ENCODE measurements at regions not wholly inside any gene's neighbourhood (a gene's known extent, or its start where the extent isn't known, plus 50 kb on each side); places are given as distances from the start of the nearest gene placed in this dataset.

DNA sequence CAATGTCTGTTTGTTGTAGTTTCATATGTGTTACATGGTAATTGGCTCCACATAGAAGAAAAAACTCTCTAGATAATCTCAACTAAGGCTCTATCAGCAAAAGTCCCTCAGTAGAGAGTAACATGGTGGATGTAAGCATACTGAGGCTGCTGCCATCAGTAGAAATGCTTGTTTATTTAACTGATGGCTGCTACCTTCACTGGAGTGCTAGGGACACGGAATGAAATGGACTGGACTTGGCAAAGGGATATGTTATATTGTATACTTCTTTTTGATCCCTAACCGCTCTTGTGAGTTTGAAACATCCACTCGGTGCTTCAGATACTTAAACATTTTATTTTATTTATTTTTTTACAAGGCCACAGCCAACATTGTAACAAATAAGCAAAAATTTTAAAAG, 143.0 kb downstream of the ZNF281 start:
- no peak overlapping the region for H3K4me3 ChIP-seq (replicated peaks; ENCODE audit: low read depth, low read length)
- DNase-seq (ENCODE audit: low read depth), result no peak
- TF ChIP-seq, protein P1, sequence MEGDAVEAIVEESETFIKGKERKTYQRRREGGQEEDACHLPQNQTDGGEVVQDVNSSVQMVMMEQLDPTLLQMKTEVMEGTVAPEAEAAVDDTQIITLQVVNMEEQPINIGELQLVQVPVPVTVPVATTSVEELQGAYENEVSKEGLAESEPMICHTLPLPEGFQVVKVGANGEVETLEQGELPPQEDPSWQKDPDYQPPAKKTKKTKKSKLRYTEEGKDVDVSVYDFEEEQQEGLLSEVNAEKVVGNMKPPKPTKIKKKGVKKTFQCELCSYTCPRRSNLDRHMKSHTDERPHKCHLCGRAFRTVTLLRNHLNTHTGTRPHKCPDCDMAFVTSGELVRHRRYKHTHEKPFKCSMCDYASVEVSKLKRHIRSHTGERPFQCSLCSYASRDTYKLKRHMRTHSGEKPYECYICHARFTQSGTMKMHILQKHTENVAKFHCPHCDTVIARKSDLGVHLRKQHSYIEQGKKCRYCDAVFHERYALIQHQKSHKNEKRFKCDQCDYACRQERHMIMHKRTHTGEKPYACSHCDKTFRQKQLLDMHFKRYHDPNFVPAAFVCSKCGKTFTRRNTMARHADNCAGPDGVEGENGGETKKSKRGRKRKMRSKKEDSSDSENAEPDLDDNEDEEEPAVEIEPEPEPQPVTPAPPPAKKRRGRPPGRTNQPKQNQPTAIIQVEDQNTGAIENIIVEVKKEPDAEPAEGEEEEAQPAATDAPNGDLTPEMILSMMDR (IDR thresholded peaks at IDR 0.05; ENCODE audit: low read length, missing control alignments), result no peak

DNA sequence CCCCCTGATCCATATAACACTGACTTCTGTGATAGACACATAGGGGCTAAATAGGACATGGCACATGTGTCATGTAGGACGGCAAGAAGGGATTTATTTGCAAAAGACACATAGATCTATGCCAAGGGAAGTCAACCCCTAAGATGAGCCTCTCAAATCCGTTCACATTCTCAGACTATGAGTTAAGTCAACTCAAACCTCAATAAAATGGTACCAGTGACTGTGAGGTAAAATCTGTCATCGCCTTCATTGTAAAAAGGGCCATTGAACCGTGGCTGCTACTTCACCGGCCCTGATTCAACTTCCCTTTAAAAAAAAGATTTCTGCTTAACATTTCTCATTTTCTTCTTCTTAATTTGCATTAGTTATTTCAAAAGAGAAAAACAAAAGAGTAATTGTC, 144.0 kb downstream of the ZNF281 start:
- no peak for DNase-seq (ENCODE audit: low read depth)
- H3K4me3 ChIP-seq (replicated peaks; ENCODE audit: low read depth, low read length), result no peak overlapping the region
- TF ChIP-seq, protein P1 (IDR thresholded peaks at IDR 0.05; ENCODE audit: low read length, missing control alignments), result no peak

DNA sequence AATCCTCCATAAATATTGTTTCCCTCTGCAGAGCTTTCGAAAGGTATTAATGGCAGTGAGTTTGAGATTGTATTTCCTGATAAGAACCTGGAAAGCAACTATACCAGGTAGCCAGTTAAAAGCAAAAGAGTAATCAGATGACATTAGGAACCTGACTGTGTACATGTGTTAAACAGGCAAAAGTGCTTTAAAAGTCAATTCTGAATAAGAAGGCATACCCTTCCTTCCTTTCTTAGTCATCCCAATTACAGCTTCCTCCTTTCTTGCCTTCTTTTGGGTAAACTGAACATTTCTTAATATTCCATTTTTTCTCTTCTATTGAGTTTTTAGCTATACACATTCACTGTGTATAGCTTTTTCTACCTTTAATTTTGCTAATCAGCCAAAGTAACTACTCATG, 144.7 kb downstream of the ZNF281 start:
- DNase-seq (ENCODE audit: low read depth), result no peak
- TF ChIP-seq, protein P1 (IDR thresholded peaks at IDR 0.05; ENCODE audit: low read length, missing control alignments), result no peak
- H3K4me3 ChIP-seq (replicated peaks; ENCODE audit: low read depth, low read length), result no peak overlapping the region

DNA sequence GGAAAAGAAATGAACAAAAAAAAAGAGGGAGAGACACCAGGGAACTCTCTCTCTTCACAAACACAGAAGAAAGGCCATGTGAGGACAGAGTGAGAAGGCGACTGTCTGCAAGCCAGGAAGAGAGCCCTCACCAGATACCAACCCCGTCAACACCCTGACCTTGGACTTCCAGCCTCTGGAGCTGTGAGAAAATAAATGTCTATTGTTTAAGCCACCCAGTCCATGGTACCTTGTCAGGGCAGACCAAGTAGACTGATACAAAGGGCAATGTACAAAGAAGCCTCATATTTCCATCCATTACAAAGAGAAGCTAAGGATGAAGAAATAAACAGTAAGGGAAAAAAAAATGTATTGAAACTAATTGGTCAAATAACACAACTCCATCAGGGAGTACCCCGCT, 146.6 kb downstream of the ZNF281 start:
- TF ChIP-seq, protein P1 (IDR thresholded peaks at IDR 0.05; ENCODE audit: low read length, missing control alignments), result no peak
- H3K4me3 ChIP-seq (replicated peaks; ENCODE audit: low read depth, low read length), result no peak overlapping the region
- DNase-seq (ENCODE audit: low read depth), result no peak

DNA sequence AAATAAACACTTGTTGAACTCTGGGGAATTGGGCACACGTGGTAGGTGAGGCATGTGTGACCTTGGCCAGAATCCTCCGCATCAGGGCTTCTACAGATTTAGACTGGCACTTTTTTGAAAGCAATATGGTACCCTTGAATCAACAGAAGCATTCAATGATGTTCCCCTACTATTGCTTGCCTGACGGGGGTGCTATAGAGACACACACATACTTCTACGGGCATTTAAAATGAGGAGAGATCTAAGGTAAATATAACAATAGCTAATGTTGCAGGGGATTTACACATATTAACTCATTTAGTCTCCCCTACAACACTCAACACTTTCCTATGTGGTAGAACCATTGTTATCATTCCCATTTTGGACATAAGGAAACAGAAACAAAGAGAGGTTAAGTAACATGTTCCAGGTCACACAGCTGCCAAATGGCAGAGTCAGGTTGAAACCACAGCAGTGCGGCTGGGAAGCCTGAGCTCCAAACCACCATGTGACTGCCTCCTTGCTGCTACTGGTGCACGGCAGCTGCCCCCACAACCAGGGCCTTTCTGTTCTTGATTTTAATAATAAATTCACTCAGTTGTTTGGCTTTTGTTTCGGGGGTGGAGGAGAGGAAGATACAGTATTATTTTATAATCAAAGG, 147.4 kb downstream of the ZNF281 start:
- no peak for DNase-seq (ENCODE audit: low read depth)
- H3K4me3 ChIP-seq (replicated peaks; ENCODE audit: low read depth, low read length), result no peak overlapping the region
- TF ChIP-seq, protein P1 (IDR thresholded peaks at IDR 0.05; ENCODE audit: low read length, missing control alignments), result peak; percentile 3

DNA sequence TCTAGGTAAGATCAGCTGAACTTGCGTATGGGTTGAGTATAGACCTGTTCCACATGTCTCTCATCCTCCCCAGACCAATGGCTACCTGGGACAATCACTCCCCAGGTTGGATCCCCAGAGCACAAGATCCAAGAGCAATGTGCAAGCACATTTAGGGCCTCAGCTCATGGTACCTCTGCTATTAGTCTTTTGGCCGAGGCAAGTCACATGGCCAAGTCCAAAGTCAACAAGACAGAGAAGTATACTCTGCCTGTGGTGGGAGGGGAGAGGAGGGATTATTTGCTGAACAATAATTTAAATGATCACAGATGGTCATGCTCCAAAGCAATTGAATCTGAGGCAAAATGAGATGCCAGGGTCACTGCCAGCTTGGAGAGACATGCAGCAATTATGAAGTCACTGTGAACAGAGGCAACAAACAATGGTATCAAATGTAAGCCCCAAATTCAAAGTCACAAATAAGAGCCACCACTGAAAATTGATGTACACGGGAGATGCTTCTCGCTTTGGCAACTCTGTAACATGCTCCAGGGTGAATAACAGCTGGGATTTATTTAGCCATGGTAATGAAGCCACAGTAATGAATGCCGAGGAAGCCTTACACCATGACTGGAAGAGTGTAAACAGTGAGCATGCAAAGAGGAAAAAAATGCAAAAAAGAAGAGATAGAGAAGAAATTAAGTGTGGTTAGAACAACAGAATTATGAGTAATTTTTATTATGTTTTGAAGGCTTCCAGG, 149.1 kb downstream of the ZNF281 start:
- no peak overlapping the region for H3K4me3 ChIP-seq (replicated peaks; ENCODE audit: low read depth, low read length)
- no peak for DNase-seq (ENCODE audit: low read depth)
- TF ChIP-seq, protein P1 (IDR thresholded peaks at IDR 0.05; ENCODE audit: low read length, missing control alignments), result no peak

All from fibroblast of pulmonary artery (primary cell).